GM19240 (cell line): ENCODE measurements at regions not wholly inside any gene's neighbourhood (a gene's known extent, or its start where the extent isn't known, plus 50 kb on each side); places are given as distances from the start of the nearest gene placed in this dataset.
A peak's percentile ranks its signal among the peaks of the same experiment; 100 is the strongest.

Experiments
- DNase-seq: peaks from one replicate; pipeline ENCODE4 v3.0.0; 2011; ENCODE audit warnings: low spot score; ENCODE audit not compliant: insufficient read length

DNA sequence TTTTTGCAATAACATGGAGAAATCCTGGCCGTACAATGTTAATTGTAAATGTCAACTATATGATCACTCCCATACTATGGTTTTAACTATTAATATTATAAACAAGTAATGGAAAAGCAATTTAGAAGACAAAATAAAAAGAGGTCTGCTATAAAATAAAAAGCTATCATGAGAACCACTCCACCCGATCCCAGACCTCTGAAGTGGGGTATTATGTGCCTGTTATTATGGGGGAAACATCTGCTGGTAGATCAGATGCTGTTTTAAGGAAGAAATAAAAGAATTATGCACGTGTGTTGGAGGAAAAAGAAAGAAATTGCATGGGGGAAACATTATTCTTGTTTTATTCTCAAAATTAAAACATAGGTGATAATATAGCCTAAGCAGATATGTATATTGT lies 615.7 kb upstream of the ARID1B start:
- no peak for DNase-seq

DNA sequence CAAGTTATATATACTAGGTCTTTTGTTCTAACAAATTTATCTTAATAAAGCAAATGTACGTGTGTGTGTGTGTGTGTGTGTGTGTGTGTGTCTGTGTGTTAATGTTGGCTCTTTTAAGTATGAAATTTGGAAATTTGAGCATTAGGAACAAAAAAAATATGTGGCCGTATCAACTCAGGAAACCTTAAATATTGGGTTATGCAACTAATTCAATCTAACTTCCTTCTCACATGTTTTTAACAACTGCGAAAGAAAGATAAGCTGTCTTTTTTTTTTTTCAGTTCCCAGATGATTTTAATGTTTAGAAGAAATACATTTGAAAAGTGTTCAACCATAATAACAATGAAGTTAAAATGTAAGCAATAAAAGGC lies 616.4 kb upstream of the ARID1B start:
- DNase-seq: no peak

DNA sequence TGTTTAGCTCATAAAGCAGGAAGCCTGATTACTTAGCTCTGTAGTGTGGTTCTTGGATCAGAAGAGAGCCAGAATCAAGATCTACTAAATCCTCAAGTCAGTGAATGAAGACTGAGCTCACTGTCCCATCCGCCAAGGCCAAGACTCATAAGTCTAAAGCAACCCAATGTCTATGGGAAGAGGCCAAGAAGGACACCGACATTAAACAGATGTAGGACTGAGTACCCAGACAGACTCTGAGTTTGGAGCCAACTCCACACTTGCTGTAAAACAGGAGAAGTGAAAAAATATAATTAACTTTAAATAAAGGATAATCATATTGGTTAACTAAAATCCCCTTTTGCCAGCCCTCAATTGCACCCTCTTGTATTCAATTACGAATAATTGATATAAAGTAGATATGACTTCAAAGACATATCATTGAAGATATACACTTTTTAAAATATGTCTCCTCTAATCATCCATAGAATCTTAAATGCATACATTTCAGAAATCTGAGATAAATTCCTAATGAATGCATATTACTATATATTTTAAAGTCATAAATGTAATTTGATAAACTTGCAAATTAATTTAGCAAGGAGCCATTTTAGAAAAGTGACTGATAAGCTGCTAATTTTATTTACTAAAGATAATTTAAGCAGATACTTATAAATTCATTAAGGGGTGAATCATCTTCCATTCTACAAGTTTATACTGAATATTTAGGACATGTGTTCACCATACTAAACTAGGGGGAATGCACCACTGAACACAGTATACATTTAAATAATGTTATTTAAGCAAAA lies 617.0 kb upstream of the ARID1B start:
- no peak for DNase-seq

DNA sequence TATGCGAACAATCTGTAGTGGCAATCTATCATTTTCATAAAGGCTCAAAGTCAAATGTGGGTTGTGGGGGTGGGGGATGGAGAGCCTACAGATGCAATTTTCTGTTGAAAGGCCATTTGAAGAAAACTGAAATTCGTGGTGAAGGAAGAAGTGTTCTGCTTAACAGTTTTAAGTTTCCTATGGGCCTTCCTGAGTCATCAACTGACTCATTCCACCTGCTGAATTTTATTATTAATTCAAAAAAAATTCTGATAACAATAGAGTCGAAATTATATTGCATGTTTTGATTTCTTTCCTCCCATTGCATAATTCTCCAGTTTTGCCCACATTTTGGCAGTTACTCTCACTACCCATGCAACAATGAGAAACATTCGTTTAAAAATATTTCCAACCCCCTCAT lies 622.3 kb upstream of the ARID1B start:
- DNase-seq: no peak

DNA sequence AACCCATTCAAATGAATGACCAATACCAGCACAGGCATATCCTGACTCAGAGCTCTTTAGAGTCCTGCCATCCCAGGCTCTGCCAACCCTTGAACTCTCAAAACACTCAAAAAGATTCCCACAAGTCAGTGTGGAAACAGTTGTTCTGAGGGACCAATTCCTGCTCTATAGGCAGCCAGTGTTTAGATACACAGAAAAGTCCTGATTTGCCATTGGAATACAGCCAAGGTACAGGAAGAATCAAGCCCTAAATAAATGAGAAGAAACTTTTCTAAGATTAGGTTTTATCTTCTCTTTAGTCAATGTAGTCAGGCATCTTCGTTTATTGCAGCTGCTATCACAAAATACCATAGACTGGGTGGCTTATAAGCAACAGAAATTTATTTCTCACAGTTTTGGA lies 626.8 kb upstream of the ARID1B start:
- DNase-seq: no peak

DNA sequence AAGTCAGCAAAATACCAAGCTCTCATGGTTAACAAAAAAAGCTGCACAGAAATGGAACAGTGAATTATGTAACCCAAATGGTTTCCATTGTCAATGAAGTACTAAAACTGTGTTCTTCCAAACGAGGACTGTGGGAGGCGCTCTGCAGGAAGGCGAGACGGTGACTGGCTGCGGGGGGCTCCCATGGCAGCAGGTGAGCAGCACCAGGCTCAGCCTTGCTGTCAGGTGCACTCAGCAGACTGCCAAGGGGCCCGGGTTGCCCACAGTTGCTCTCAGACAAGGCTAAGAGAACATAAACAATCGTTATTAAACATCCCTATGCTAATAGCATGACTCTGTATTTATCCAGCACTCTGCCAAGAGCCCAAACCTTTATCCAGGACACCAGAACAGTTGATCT lies 630.3 kb upstream of the ARID1B start:
- DNase-seq: no peak

DNA sequence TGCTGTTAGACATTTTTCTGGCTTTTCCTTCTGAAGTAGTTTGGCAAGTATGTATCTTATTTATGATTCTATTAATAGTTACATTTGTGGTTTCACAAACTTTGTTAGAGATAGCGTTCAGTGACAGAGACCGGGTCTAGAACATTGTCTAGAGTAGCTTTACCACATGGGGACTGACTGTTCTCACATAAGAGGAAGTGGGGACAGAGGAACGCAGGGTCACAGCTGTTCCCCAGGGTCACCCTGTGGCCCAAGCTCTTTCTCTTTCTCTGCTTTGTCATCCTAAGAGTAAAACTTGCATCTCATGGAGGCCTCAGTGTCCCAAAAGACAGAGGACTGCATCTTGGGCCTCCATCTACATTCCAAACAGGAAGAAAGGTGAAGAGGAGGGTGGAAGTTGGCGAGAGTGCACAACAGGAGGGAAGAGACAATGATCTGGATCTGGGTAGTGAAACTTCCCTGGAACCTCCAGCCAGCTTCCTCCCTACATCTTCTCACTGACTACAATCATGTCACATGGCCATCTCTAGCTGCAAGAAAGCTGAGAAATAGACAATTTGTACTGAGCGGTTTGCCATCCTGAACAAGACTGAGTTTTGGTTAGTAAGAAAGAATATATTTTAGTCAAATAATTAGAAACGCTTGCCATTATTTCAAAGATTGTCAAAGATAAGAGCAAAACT lies 645.8 kb upstream of the ARID1B start:
- peak; percentile 8 for DNase-seq

DNA sequence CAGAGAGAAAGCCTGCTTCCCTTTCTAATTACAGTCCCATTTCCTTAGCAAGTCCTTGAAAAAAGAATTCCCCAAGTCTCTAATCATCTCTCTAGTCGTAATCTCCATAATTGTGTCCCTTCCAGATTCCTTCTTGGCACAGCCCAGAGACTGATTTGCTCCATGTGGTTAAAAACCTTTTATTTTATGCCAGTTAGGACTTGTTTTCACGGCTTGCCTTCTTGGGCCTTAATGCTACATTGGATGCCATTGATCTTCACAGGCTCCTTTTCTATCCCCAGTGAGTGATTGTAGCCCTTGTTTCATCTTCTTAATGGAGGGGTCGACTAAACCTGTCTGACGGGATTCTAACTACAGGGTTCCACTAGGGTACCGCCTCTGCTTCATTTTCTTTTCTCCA lies 650.6 kb upstream of the ARID1B start:
- no peak for DNase-seq

DNA sequence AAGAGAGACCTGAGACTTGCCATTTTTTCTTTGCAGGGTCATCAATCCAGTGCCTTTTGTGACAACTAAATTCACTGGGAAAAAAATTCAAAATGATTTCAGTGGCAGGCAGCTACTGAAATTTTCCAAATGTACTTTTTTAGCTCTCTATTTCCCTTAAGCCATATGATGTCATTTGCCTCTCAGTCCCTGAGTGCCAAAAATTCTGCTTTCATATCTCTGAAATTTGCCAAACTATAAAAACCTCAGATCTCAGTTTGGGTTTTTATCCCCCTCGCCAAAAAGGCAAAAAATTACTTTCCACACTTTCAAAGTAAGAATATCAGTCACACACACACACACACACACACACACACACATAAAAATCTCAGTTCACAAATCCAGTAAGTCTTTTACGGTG lies 651.3 kb upstream of the ARID1B start:
- DNase-seq: no peak

DNA sequence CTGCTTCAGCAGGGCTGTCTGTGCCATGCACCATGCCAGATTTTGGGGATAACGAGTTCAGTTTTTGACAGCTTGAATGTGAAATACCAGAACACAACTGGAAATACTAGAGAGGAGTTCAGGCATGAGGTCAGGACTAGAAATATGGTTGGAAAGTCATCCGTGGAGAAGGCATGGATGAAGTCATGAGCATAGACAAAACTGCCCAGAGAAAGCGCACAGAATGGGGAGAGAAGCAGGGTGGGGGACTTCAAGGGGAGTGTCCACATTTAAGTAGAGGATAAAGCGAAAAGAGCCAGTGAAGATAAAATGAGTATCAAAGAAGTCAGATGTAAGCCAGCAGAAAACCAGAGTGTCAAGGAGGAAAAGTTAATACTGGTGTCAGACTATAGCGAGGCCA lies 653.4 kb upstream of the ARID1B start:
- no peak for DNase-seq

DNA sequence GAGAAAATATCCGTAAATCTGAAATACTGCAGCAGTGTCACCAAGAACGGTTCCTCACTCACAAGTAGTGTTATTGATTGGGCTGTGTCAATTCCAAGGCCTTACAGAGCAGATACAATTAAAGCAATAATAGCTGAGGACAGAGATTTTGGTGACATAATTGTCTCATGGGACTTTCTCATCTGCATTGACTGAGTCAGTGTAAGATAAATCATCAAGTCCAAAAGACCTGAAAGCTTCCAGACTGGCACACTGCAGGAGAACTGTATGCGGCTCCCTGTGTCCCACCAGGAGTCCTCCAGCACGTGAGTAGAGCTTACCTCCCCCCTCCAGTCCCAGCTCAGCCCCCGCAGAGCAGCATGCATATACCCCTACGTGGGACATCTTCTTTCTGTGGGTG lies 655.2 kb upstream of the ARID1B start:
- DNase-seq: no peak

DNA sequence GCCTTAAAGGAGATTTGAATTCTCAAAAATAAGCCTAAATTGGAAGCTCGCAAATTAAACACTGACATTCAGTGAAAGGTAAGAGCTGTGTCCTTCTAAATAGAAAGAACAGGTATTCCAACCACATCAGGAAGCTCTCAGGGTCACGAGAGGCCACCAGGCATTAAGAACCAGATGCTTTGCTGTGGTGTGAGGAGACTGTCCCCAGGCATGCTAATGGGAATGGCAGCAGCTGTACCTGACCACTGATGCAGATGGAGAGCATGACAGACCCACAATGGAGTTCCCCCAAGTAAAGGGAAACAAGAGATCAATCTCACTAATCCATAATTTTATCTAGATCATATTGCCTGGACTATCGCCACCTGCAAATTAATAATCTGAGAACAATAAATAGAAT lies 658.9 kb upstream of the NOX3 start:
- no peak for DNase-seq

DNA sequence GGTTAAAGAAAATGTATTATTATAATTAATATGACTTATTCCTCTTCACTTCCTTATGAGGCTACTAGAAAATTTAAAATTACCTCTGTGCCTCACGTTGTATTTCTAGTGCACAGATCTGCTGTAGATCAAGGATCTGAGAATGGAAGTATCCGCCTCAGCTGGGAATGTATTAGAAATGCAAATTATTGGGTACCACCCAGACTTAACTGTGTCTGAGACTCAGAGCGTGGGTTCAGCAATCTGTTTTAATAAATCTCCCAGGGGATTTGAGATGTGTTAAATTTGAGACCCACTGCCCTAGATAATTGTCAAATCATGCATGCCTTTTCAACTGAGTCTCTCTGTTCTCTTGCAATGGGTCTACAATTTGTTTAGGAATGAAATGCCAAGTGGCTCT lies 658.0 kb upstream of the NOX3 start:
- DNase-seq: no peak

DNA sequence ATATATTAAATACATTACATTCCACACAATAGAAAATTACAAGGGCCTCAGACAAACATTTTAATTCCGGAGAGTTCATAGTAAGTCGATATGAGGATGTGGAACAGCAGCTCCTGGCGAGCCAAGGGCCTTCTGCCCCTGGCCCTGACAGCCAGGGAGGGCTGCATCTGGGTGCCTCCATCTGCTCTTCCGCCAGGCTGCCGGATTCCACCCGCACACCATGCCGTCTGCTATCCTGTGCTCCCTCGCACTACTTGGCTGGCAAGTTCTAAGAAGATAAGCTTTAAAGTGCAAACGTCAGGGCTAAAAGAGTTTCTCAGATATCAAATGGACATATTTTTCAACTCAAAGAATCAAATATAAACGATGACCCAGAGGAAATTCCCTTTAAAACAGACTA lies 656.3 kb upstream of the NOX3 start:
- no peak for DNase-seq

DNA sequence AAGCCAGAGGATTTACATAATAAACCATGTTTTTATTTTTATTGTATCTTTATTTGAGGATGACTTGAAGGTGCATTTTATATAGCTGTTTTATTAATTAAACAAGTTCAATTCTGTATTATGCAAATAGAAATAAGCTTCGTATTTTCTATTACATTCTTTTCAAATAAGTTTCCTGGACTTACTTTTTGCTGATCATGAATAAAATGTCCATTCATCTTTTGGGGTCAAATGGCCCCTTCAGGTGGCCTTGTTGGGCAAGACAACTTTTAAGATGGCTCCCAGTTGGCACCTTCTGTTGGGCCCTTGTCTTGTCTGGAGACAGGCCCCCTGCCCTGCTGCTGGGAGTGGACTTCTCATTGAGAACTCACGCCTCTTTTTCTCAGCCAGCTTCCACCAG lies 654.6 kb upstream of the NOX3 start:
- no peak for DNase-seq

DNA sequence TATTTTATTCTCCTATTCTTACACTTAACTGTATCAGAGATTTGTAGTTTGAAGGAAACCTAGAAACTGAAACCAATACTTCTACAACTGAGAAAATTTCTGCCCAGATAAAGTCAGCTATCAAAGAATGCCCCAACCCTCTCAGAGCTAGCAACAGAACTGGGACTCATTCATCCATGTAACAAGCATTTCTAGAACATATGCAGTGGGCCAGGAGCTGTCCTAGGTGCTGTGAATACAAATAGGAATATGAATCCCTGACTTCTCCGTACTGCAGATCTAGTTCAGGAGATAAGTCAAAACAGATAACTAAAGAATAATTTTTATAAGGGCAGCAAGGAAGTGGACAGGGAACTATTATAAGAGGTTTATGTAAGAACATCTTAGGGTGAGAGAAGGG lies 654.1 kb upstream of the NOX3 start:
- DNase-seq: no peak

DNA sequence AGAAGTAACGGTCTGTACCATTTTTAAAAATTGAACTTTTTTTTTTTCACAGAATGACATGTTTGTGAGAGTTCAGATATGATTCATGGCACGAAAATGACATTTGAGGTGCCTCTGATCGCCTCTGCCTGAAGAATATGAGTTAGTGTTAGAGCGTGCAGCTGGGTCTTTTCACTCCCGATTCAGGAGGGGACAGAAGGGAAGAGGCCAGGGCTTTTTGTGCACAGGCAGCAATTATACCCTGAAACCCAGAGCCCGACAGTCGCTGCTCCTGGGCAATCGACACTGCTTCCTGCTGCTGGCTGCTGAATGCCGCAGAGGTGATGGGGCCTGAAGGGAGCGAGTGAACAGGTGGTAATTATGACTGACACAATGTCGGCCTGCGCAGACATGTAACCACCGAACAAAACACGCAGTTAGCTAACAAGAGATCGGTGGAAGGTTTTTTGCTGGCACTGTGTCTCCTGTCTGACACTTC lies 652.0 kb upstream of the NOX3 start:
- DNase-seq: no peak

DNA sequence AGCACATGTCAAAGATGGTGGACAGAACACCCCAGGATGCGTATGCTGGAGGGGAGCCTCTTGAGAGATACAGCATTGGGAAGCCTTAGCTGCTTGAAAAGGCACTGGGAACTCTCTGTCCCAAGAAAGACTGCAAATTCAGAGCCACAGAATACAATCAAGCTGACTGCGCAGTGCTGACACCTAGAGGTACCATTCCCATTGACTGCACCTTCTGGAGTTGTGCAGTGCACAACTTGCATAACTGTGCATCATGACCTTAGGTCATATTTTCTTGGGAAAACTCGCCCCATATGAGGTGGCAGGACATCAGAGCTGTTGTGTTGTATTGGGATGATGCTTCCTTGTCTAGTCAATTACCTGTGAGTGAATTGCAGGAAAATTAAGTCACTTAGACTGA lies 646.5 kb upstream of the NOX3 start:
- DNase-seq: no peak

DNA sequence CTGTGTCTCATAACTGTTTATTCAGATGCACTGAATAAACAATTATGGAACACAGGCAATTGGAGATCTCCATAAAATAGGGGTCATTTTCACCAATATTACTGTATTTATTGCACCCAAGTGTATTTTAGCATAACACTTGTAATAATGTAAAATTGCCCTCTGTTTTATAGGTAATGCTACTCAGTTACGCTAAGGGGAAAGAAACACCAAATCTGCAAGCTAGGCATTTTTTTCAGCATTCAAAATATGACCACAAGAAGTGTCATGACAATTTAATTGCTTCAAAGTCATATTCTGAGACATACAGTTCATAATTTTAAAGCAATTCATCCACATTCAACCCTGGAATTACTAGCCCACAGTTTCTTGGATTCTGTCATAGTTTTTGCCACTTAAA lies 643.2 kb upstream of the NOX3 start:
- DNase-seq: no peak

DNA sequence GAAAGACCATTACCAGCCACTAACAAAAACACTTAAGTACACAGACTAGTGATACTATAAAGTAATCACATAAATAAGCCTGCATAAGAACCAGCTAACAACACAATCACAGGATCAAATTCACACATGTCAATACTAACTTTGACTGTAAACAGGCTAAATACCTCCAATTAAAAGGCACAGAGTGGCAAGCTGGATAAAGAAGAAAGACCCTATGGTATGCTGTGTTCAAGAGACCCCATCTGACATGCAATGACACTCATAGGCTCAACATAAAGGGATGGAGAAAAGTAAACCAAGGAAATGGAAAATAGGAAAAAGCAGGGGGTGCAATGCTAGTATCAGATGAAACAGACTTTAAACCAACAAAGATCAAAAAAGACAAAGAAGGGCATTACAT lies 631.8 kb upstream of the NOX3 start:
- no peak for DNase-seq

DNA sequence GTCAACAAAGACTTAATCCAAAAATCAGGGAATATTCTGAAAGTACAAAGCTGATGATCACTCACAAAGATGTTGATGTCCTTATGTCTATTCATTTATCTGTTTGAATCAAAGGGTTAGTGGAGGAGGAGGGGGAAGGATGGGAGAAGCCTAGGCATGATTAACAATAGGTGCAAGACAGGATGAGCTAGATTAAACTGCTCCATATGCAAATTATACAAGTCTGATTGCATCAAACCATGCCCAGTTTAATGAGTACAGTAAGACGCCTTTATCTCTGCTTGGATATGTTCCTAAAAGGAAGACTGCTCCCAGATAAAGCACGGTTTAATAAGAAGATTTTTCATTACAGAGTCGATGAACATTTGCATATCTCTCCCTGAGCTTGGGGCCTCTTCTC lies 626.4 kb upstream of the NOX3 start:
- DNase-seq: no peak

DNA sequence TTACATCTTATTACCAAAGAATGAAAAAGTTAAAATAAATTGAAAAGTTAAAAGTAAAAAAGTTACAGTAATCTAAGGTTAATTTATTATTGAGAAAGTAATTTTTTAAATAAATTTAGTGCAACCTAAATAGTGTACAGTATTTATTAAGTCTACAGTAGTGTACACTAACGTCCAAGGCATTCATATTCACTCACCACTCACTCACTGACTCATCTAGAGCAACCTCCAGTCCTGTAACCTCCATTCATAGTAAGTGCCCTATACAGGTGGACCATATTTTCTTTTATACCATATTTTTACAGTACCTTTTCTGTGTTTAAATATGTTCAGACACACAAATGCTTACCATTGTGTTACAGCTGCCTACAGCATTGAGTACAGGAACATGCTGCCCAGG lies 624.7 kb upstream of the NOX3 start:
- DNase-seq: no peak

DNA sequence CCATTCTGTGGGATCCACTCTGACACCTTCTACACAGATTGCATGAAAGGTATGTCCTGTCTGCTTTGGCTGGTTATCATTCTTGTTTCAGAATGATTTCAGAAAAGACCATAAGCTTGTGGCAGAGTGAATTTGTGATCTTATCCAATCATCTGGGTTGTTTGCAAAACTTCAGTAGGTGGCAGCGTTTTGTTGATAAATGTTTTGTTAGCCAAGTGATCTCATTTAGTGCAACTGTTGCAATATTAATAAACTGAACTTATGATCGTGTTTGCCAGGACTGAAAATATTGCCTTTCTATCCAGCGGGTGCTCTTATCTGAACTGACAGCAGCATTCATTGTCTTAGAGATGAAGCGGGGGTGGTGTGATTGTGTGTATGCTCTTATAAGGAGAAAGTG lies 613.2 kb upstream of the NOX3 start:
- no peak for DNase-seq
